Fibroblast of peridontal ligament (primary cell): ENCODE measurements at regions not wholly inside any gene's neighbourhood (a gene's known extent, or its start where the extent isn't known, plus 50 kb on each side); places are given as distances from the start of the nearest gene placed in this dataset.

Experiments used
- DNase-seq: peaks from one replicate; pipeline ENCODE4 v3.0.0-alpha.2; 2010; ENCODE audit errors: extremely low read depth

DNA sequence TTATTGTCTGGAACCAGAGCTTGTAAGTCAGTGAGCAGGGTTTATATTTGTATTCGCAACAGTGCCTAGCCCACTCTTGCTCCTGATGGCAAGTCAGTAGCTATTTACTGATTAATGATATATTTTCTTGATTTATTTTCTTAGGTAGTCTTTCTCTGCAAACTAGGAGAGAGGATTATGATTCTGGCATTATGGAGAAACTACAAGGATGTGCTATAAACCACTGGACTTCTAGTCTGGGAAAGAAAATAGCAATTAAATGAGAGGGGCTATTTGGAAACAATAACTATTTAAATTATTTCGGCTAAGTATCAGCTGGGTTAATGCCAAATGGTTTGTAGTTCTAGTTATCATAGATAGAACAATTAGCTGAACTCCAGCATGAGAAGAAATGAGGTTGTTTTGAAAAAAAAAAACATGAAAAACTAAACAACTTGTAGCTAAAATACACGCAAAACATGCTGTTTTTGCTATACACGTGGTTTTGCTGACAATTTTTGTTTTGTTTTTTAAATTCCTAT, 304.9 kb upstream of the TCF21 start:
- DNase-seq, result no peak

DNA sequence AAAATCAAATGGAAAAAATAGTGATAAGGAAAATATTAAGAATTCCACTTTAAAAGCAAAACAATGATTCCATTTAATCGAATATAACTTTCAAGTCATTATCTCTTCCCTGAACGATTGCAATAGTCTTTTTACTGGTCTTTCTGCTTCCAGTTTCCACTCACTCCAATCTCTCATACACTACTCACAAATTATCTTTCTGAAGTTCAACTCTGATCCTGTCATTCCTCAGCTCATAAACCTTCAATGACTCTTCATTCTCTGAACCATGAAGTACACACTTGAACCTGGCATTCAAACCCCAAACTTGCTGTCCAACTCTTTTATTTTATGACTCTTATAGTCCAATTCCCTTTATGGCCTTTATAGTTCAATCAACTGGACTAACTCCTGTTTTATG, 304.1 kb upstream of the TCF21 start:
- DNase-seq, result no peak

- no peak for DNase-seq
Measured at GRCh38 chr6:133585978-133586377, 302.9 kb upstream of the TCF21 start.

GRCh38 chr6:133587546-133588160, 301.3 kb upstream of the TCF21 start:
- DNase-seq, result peak; percentile 86

- no peak for DNase-seq
Measured at GRCh38 chr6:133590196-133590595, 298.7 kb upstream of the TCF21 start.

GRCh38 chr6:133590814-133591213, 298.1 kb upstream of the TCF21 start:
- peak; percentile 35 for DNase-seq

GRCh38 chr6:133591275-133591674, 297.6 kb upstream of the TCF21 start:
- peak; percentile 22 for DNase-seq

DNA sequence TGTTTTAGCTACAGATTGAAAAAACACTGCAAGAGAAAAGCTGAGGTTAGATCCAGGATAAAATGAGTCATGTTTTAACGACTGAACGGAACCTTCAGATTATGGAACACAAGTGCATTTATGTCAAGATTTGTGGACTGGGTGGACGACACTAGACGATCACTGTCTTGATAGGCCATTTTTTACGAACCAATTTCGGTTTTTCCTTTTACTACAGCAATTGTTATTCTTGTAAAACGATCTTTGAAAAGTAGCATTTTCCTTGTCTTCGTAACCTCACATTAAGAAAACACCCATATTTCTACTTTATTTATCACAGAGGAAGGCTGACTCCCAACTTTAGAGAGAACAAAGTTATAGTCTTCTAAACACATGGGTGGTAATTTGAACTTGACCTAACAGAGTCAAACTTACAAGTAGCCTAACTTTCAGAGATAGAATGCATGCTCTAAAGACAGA, 294.2 kb upstream of the TCF21 start:
- no peak for DNase-seq

GRCh38 chr6:133595111-133595761, 293.7 kb upstream of the TCF21 start:
- DNase-seq, result no peak

GRCh38 chr6:133606852-133607251, 282.1 kb upstream of the TCF21 start:
- DNase-seq, result no peak

- DNase-seq, result no peak
Measured at GRCh38 chr6:133608620-133609019, 280.3 kb upstream of the TCF21 start.

DNA sequence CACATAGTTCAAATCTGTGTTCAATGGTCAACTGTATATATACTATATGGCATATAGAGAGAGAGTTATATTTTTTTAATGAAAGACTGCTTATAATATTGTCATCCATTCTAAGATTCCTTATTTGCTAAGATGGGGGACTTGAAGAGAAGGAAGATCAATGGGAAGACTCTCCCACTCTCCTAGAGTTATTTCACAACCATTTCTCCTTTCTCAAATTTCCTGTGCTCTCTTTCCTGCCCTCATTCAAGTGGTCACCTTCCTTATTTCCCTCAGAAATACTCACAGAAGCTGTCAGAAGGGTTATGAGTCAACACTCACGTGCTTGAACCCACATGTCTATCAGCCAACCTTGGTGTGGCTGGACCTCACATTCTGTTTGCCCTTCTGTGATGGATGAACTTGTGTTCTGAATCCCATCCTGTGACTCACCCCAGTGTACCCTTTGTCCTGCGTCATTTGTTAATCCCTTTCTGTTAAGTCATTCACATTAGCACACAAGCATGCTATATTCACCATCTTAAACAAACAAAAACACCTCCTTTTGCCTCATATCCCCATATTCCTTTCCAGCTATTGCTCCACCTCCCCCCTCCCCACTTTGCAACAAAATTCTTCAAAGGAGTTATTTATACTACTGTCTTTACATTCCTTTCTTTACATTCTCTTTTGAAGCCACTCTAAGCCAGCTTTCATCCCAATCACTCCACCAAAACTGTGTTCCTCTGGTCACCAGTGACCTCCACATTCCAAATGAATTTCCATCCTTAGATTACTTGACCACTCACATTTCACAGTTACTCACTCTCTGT, 279.3 kb upstream of the TCF21 start:
- peak; percentile 97 for DNase-seq

DNA sequence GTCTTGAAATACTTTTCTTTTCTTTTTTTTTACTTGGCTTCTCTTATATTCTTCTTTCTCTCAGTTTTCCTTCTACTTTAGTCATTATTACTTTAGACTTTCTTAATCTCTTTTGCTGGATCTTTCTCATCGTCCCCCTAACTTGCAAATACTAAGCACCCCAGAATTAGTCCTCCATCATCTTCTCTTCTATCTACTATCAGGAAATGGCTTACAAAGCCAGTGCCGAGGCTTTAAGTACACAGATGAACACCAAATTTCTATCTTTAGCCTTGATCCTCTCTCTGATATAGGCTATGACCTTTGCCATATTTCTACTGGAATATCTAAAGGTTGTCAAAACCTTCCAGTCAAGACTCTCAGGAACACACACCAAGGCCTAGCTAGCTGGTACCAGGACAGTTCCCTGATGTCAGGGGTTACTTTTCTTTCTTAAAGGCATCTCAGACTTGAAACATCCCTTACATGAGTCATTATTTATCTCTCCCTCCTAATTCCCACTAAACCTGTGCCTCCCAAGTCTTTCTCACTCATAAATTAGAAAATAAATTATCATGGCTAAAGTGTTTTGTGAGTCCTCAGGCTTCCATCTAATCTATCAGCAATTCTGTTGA, 278.6 kb upstream of the TCF21 start:
- DNase-seq, result peak; percentile 37

- DNase-seq, result peak; percentile 25
Measured at GRCh38 chr6:133610971-133611370, 277.9 kb upstream of the TCF21 start.

GRCh38 chr6:133612459-133612858, 276.5 kb upstream of the TCF21 start:
- no peak for DNase-seq

GRCh38 chr6:133613211-133613610, 275.7 kb upstream of the TCF21 start:
- no peak for DNase-seq

DNA sequence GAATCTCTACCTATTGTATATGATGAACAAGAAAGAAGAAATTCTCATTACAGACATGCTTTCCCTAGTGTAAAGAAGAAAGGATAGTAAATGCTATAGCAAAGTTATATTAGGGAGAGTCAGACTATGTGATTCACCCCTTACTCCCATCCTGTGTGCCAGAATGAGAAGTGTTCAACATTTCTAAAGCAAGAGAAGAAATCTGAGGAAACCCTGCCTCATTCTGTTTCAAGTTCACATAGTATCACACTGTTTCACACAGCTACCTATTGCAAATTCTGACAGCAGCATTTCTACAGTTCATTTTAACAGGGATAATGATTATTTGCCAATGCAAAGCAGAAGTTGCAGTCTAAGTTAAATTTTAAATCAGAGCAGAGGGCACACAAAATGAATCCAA, 267.2 kb upstream of the TCF21 start:
- peak; percentile 69 for DNase-seq

- peak; percentile 81 for DNase-seq
Measured at GRCh38 chr6:133623065-133623464, 265.8 kb upstream of the TCF21 start.

DNA sequence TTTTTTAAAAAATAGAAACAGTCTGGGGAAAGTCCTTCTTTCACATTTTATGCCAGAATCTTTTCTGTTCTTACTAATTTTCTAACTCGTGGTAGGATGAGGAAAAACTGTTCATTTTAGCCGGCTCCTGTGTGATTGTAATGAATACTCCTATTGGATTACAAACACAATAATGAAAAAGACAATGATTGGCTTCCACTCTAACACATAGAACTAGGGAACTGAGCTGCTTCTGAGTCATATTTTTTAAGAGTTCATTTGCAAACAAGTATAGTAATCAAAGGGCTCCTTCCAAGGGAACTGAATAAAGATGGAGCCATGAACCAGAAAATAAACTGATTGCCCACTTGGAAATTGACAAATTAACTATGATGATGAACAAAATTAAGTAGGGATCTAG, 265.3 kb upstream of the TCF21 start:
- DNase-seq, result no peak

GRCh38 chr6:133626096-133626666, 262.7 kb upstream of the TCF21 start:
- no peak for DNase-seq

DNA sequence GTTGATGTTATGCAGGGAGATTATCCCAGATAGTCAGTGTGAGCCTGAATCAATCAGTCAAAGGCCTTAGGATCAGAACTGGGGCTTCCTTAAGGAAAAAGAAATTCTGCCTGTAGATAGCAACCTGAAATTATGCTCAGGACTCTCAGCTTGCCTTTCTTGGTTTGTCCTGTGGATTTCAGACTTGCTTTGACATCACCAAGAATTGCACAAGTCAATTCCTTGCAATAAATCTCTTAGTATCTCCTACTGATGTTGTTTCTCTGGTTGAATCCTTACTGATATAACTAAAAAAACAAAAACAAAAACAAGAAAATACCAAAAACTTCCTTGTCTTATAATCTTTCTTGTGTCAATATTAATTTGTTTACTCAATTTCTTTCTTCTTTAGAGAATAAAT, 258.9 kb upstream of the TCF21 start:
- no peak for DNase-seq

- no peak for DNase-seq
Measured at GRCh38 chr6:133630651-133631050, 258.3 kb upstream of the TCF21 start.
